Astrocyte (in vitro differentiated cells and primary cell): ENCODE measurements at regions not wholly inside any gene's neighbourhood (a gene's known extent, or its start where the extent isn't known, plus 50 kb on each side); places are given as distances from the start of the nearest gene placed in this dataset.

Source experiments
- EZH2 ChIP-seq: IDR thresholded peaks from 2 replicates; pipeline ENCODE4 v1.6.1; 2012; ENCODE audit warnings: mild to moderate bottlenecking, low read length, inconsistent platforms; ENCODE audit not compliant: insufficient read depth
- TF ChIP-seq, protein P1 (sequence below): IDR thresholded peaks from 2 replicates; pipeline ENCODE4 v1.5.1; 2011; ENCODE audit warnings: low read depth, mild to moderate bottlenecking, inconsistent platforms, low read length, moderate library complexity; ENCODE audit not compliant: insufficient read depth

DNA sequence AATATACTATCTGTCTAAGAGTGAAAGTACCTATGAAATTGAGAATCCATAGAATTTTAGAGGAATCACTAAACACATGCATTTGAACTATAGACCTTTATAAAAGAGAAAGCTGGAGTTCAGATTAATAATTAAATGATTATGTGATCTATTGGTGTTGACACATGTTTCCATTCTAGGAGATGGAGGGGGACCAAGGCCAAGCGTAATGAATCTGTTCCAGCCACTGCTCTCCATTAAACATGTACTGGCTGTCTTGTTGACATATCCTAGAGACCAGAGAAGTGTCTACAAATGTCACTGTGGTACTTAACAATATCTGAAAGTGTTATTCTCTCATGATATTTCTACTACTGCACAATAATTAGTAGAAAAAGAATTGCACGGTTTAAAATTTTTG, 432.4 kb downstream of the BMP2 start:
- TF ChIP-seq, protein P1, sequence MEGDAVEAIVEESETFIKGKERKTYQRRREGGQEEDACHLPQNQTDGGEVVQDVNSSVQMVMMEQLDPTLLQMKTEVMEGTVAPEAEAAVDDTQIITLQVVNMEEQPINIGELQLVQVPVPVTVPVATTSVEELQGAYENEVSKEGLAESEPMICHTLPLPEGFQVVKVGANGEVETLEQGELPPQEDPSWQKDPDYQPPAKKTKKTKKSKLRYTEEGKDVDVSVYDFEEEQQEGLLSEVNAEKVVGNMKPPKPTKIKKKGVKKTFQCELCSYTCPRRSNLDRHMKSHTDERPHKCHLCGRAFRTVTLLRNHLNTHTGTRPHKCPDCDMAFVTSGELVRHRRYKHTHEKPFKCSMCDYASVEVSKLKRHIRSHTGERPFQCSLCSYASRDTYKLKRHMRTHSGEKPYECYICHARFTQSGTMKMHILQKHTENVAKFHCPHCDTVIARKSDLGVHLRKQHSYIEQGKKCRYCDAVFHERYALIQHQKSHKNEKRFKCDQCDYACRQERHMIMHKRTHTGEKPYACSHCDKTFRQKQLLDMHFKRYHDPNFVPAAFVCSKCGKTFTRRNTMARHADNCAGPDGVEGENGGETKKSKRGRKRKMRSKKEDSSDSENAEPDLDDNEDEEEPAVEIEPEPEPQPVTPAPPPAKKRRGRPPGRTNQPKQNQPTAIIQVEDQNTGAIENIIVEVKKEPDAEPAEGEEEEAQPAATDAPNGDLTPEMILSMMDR, result no peak
- no peak for TF ChIP-seq EZH2
